Ovary (tissue), 7 donors: ENCODE measurements at regions not wholly inside any gene's neighbourhood (a gene's known extent, or its start where the extent isn't known, plus 50 kb on each side); places are given as distances from the start of the nearest gene placed in this dataset.

ENCODE experiments used
- DNase-seq, 5 donors: peaks; one replicate each; pipeline ENCODE4 v3.0.0-alpha.2; 2019 to 2020
- H3K27ac ChIP-seq, 2 donors: fragments of 200-600 bp; one replicate each; pipeline versions ENCODE4 v1.5.1 to v1.8.0; 2019 to 2022
- H3K27me3 ChIP-seq: fragments of 200-600 bp; one replicate; pipeline ENCODE4 v1.8.0; 2022
- H3K36me3 ChIP-seq: fragments of 200-600 bp; sonication (generic); one replicate; pipeline ENCODE4 v1.5.1; 2019
- H3K4me1 ChIP-seq: one replicate; pipeline ENCODE4 v1.8.1; 2013; ENCODE audit warnings: mild to moderate bottlenecking, moderate library complexity; ENCODE audit not compliant: insufficient read depth
- H3K4me3 ChIP-seq: fragments of 200-600 bp; sonication (generic); one replicate; pipeline ENCODE4 v1.5.1; 2017
- H3K9me3 ChIP-seq, 2 donors: fragments of 200-600 bp in 1 of 2; sonication (generic) in 1 of 2; one replicate each; pipeline versions ENCODE4 v1.5.1 to v1.8.1; 2013 to 2019; ENCODE audit warnings: mild to moderate bottlenecking in 1 of 2, moderate library complexity in 1 of 2
- CTCF ChIP-seq, 3 donors: fragments of 450-650 bp in 2 of 3; fragments of 200-600 bp in 1 of 3; IDR thresholded peaks; one replicate each; pipeline versions ENCODE4 v1.5.1 to v1.8.0; 2016 to 2022; ENCODE audit warnings: antibody characterized with exemption in 3 of 3, mild to moderate bottlenecking in 1 of 3
- EP300 ChIP-seq: sonication (generic); formaldehyde crosslinking; IDR thresholded peaks from one replicate; pipeline ENCODE4 v1.6.1; 2017; ENCODE audit warnings: antibody characterized with exemption
- POLR2A ChIP-seq: fragments of 450-650 bp; IDR thresholded peaks from one replicate; pipeline ENCODE4 v1.6.1; 2017; ENCODE audit warnings: antibody characterized with exemption, mild to moderate bottlenecking, moderate library complexity
- WGBS, 3 donors: extraction: QIAGEN DNeasy Blood & Tissue Kit in 1 of 3; methylation state at CpG; one replicate each; pipeline versions ENCODE4 v1.1.5 to v1.1.7; 2013 to 2017; 5-methylcytosine and 5-hydroxymethylcytosine counted together
- intact Hi-C, 4 donors: fragments of 100-400 bp; cut with DNase I; formaldehyde crosslinking; loops; one replicate each; pipeline versions ENCODE4 v1.11.0 to v1.15.1; 2022 to 2023
- donor health status: DM: no; HTN: no; CAD: no; lungs with moderate emphysema.
- donor health status: DM: no; HTN: no; CAD: no.
- donor health status: Bipolar disorder and iron deficiency.
- donor health status: DM: no; HTN: no; CAD: no.
- donor health status: DM: yes; HTN: yes; CAD: no.

GRCh38 chr2:228372212-228372611 lies 190.7 kb upstream of the SPHKAP start:
- WGBS, 3 donors = 85 to 98% (median 90%) methylated on average over 2 of the region's 2 CpGs

GRCh38 chr2:228369400-228370031 lies 188.0 kb upstream of the SPHKAP start:
- TF ChIP-seq EP300 (no peak), CTCF (IDR thresholded peaks at IDR 0.05) (no peak), POLR2A (no peak)
- Histone ChIP-seq H3K27ac (no peak overlapping the region), H3K4me1 (no peaks in the 10 kb centered on the region), H3K27me3 (no peaks in the 10 kb centered on the region), H3K9me3 (no peaks in the 10 kb centered on the region), H3K36me3 (no peaks in the 10 kb centered on the region), H3K4me3 (no peak overlapping the region)
- intact Hi-C loops = no loop called here
- DNase-seq = no peak
- WGBS, 3 donors = 94 to 98% (median 94%) methylated on average over 5 of the region's 5 CpGs

More at GRCh38 chr2:228372212-228372611, 190.7 kb upstream of the SPHKAP start:
- no peaks in the 10 kb centered on the region for H3K9me3 ChIP-seq
- no peaks in the 10 kb centered on the region for H3K27me3 ChIP-seq
- no peaks in the 10 kb centered on the region for H3K36me3 ChIP-seq
- no peaks in the 10 kb centered on the region for H3K4me1 ChIP-seq
- TF ChIP-seq CTCF (IDR thresholded peaks at IDR 0.05) (no peak), EP300 (no peak), POLR2A (no peak)
- DNase-seq = no peak
- no peak overlapping the region for H3K27ac ChIP-seq
- no peak overlapping the region for H3K4me3 ChIP-seq
- intact Hi-C loops = no loop called here

- intact Hi-C loops = no loop called here
- Histone ChIP-seq H3K27me3 (no peaks in the 10 kb centered on the region), H3K27ac (no peak overlapping the region), H3K36me3 (no peaks in the 10 kb centered on the region), H3K4me1 (no peaks in the 10 kb centered on the region), H3K4me3 (no peak overlapping the region), H3K9me3 (no peaks in the 10 kb centered on the region)
- TF ChIP-seq EP300 = no peak
- TF ChIP-seq POLR2A = no peak
- TF ChIP-seq CTCF (IDR thresholded peaks at IDR 0.05) = no peak
- WGBS, 3 donors = 91 to 94% (median 93%) methylated on average over 2 of the region's 2 CpGs
- DNase-seq = no peak
Observed at GRCh38 chr2:228367356-228367755, 185.9 kb upstream of the SPHKAP start.

- H3K36me3 ChIP-seq = no peaks in the 10 kb centered on the region
- H3K9me3 ChIP-seq = no peaks in the 10 kb centered on the region
- intact Hi-C loops = no loop called here
- no peak for DNase-seq
- no peaks in the 10 kb centered on the region for H3K4me1 ChIP-seq
- no peak overlapping the region for H3K4me3 ChIP-seq
- no peak for TF ChIP-seq CTCF (IDR thresholded peaks at IDR 0.05)
- no peak for TF ChIP-seq EP300
- no peak for TF ChIP-seq POLR2A
- H3K27me3 ChIP-seq = no peaks in the 10 kb centered on the region
- H3K27ac ChIP-seq = no peak overlapping the region
- WGBS, 3 donors = 75 to 85% (median 77%) methylated on average over 1 of the region's 1 CpG
Observed at GRCh38 chr2:228359473-228359872, 178.0 kb upstream of the SPHKAP start.
